GM19023 (cell line): ENCODE measurements at regions not wholly inside any gene's neighbourhood (a gene's known extent, or its start where the extent isn't known, plus 50 kb on each side); places are given as distances from the start of the nearest gene placed in this dataset.
"Not testable (repeated sequence)": the region's sequence is repeated elsewhere in the genome, so short reads cannot be mapped to it uniquely, and the experiment has no call there.

ENCODE experiments used
- ATAC-seq: cut with Tn5 transposase; IDR thresholded peaks from one replicate; pipeline ENCODE4 v1.9.1; 2021; ENCODE audit warnings: mild to moderate bottlenecking, moderate library complexity; ENCODE audit not compliant: unreplicated experiment

DNA sequence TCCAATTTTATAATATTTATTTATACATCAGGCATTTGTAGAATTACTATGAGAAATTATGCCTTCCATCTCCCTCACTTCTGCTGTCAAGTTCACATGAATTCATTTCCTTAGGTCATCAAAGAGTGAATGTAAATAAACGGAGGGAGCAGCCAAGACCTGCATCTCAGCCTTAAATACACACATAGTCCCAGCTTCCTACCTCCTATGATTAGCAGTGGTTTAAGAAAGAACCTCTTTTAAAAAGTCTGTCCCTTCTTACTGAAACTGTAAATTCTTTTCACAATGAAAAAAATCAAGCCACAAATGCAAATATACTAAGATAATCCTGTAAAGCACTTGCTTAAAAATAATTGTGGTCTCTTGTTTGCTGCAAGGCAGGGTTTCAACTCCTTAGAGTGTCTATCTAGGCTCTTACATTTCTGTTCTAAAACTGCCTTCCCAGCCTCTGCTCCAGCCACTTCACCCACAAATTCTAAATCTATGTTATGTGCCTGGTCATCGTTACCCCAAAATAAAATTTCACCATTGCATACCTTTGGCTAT, 532.7 kb upstream of the FSHR start:
- ATAC-seq = no peak

- ATAC-seq = no peak
These were observed 532.0 kb upstream of the FSHR start for GRCh38 chr2:49686291-49686690.

GRCh38 chr2:49677227-49677626, 522.9 kb upstream of the FSHR start:
- no peak for ATAC-seq

GRCh38 chr2:49664827-49665226, 510.5 kb upstream of the FSHR start:
- ATAC-seq = no peak

DNA sequence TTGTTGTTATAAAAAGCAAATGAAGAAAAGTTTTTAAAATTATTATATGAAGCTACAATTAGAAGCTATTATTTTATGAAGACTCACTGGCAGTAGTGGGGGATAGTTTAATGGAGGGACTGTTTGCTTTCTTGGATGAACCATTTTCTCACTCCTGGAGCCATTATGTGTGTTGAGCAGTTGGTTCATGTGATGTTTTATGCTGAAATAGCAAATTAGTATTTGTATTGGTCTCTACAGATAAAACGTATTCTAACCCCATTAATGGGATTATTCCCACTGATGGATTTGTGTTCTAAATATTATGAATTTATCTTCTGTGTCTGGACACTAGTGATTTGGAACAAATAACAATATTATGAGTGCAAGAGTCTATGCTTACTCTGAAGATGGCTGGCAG, 507.5 kb upstream of the FSHR start:
- no peak for ATAC-seq

GRCh38 chr2:49656853-49657252, 502.5 kb upstream of the FSHR start:
- ATAC-seq = no peak

GRCh38 chr2:49643149-49643548, 488.8 kb upstream of the FSHR start:
- ATAC-seq = no peak

DNA sequence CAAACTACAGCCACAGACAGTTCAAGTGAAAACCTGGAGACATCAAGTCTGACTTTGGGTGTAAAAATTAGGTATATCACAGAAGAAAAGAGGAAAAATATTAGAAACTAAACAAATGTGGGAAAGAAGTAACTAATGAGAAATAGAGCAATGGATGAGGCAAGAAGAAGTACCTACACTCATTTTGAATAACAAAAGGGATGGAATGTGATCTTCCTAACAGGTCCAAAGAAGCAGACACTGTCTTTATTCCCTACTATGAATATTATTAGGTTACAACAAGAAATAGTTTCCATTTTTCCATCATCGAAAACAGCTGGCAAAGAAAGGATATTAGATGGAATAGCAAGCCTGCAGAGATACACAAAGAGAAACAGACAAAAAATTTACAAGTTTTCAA, 486.3 kb upstream of the FSHR start:
- no peak for ATAC-seq

- ATAC-seq = no peak
These were observed 466.7 kb upstream of the FSHR start for GRCh38 chr2:49621016-49621415.

DNA sequence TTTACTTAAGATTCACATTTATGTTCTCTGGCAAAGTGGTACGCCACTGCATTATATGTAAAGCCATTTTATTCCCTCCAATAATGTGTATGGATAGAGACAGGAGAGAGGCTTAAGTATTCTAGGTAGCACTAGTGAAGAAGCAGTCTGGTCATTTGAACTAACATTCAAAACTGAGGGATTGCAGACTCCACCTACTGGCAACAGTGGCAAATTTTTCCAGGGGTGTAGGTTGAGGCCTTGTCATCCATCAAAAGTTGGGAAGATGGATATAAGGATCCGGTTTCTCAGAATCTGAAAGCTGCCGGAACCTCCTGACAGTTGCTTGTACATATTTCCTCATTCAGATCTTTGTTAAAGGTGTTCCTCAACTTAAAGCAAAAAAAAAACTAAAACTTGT, 465.5 kb upstream of the FSHR start:
- no peak for ATAC-seq

DNA sequence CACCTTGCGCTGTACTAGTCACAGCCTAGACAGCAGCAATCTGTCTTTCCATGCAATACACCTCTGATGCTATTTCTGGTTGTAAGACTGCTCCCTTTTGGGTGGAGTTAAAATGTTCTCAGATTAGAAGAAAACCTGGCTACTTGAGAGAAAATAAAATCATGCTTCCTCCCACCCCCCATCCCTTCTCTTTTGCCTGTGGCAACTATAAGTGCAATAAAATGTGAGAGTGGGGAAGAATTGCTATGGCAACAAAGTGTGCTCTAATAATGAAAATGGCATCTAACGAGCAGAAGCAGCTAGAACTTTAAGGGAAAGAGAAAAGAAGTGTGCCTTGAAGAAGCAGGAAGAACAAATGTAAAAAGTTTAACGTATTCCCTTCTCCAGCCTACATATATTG, 464.2 kb upstream of the FSHR start:
- no peak for ATAC-seq

DNA sequence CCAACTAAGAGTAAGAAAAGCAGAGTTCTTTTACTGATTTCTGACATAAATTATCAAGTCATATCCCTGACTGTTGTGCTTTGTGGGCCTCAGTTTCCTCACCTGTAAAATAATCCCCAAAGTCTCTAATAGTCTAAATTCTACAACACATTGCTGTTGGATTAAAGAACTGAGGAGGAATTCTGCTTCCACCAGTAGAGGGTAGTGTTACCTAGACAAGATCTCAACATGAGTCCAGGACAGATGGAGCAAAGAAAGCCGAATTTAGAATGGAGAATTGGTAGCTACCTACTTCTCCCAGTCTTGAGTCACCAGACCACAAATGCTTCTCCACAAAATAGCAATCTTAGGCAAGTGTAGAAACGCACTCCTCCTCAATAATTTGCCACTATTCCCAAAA, 462.5 kb upstream of the FSHR start:
- ATAC-seq = no peak

- not testable (repeated sequence) for ATAC-seq
These were observed 457.5 kb upstream of the FSHR start for GRCh38 chr2:49611796-49612195.

GRCh38 chr2:49600524-49600923, 446.2 kb upstream of the FSHR start:
- ATAC-seq = no peak

GRCh38 chr2:49598231-49598630, 443.9 kb upstream of the FSHR start:
- no peak for ATAC-seq

DNA sequence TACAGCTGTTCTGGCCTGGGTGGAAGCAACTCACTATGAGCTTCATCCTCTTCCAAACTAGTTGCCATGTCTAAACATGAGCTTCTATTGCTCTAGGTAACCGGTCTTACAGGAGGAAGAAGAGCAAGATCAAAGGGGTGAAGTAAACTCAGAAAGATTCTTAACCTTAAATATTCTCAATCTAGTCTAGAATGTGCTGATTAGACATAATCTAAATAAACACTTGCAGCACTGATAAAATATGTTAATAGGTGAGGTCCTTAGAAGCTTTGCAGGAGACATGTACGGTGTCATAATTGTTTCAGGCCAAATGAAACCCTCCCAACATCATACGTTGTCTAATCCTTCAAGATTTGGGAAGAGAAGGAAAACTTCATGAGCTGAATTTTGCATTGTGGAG, 431.6 kb upstream of the FSHR start:
- no peak for ATAC-seq

- no peak for ATAC-seq
These were observed 428.6 kb upstream of the FSHR start for GRCh38 chr2:49582946-49583345.

DNA sequence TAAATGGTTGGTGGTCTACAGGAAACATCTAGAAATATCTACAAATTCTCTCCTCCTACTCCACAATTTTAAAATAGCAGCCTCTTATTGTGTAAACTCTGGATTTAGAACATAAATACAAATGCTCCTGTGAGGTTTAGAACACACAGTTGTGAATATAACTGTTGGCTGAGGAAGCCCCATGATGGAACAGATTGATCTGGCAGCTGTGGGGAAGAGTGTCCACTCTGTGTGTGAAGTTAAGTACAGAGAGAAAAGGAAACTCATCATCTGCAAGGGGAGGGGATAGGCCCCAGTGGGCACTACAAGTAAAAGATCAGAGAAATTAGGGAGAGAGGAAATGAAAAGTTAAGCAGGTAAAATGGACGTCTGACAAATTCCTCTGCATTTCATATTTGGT, 422.7 kb upstream of the FSHR start:
- no peak for ATAC-seq

GRCh38 chr2:49569176-49569575, 414.9 kb upstream of the FSHR start:
- ATAC-seq = no peak

GRCh38 chr2:49567811-49568600, 413.7 kb upstream of the FSHR start:
- no peak for ATAC-seq

DNA sequence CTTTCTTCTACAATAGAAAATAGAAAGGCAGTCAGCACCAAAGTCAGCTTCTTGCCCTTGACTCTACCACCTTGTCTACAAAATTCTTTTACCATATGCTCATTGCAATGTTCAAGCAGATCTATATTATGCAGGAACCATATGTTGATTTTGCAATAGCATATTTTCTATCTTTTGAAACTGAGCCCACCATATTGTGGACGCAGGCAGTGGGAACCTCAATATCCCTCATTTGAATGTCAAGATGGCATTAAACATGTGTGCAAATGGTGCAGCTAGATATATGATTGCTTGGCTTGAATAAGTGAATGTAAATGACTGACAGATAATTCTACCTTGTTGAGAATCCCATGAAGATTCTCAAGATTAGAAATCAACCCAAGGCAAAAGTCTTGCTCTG, 412.7 kb upstream of the FSHR start:
- no peak for ATAC-seq

GRCh38 chr2:49553658-49554057, 399.3 kb upstream of the FSHR start:
- ATAC-seq = no peak

GRCh38 chr2:49532702-49533101, 378.4 kb upstream of the FSHR start:
- no peak for ATAC-seq
